ENCODE measurements at regions not wholly inside any gene's neighbourhood (a gene's known extent, or its start where the extent isn't known, plus 50 kb on each side); places are given as distances from the start of the nearest gene placed in this dataset.

GRCh38 chr5:97840643-97841042 lies 657.6 kb upstream of the RIOK2 start:
- TF ChIP-seq CTCF (IDR thresholded peaks at IDR 0.05; ENCODE audit: insufficient read depth, low read depth, low read length) (no peak), EZH2 (IDR thresholded peaks at IDR 0.05; ENCODE audit: insufficient read depth, low read length) (no peak)
